ENCODE measurements at regions not wholly inside any gene's neighbourhood (a gene's known extent, or its start where the extent isn't known, plus 50 kb on each side); places are given as distances from the start of the nearest gene placed in this dataset.

DNA sequence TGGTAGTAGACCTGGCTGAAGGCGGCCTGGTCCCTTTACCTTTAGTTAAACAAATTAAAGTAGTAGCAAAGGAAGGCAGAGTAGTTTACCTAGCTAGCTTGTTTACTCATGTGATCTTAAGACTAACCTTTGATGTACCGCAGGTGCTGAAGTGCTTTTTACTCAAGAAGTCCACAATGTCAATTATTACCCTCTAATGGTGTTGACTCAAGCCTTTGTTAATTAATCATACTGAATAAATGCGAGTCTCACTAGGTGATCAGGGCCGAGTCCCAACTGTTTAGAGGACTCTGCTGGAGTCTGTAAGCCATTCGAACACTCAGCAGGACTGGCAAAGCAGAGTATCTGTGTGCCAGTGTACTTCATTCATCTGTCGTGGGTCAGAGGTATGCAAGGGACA, 381.1 kb upstream of the NCAM2 start:
- no peak overlapping the region for H3K4me2 ChIP-seq (ENCODE audit: low read length)
- no peak overlapping the region for H3K9ac ChIP-seq
- H3K27me3 ChIP-seq (ENCODE audit: control insufficient read depth, insufficient read depth, low read length) = no peaks in the 10 kb centered on the region
- no peaks in the 10 kb centered on the region for H3K4me1 ChIP-seq
- TF ChIP-seq, protein P1, sequence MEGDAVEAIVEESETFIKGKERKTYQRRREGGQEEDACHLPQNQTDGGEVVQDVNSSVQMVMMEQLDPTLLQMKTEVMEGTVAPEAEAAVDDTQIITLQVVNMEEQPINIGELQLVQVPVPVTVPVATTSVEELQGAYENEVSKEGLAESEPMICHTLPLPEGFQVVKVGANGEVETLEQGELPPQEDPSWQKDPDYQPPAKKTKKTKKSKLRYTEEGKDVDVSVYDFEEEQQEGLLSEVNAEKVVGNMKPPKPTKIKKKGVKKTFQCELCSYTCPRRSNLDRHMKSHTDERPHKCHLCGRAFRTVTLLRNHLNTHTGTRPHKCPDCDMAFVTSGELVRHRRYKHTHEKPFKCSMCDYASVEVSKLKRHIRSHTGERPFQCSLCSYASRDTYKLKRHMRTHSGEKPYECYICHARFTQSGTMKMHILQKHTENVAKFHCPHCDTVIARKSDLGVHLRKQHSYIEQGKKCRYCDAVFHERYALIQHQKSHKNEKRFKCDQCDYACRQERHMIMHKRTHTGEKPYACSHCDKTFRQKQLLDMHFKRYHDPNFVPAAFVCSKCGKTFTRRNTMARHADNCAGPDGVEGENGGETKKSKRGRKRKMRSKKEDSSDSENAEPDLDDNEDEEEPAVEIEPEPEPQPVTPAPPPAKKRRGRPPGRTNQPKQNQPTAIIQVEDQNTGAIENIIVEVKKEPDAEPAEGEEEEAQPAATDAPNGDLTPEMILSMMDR (IDR thresholded peaks at IDR 0.05) = no peak
- no peak overlapping the region for H2AFZ ChIP-seq
- H3K4me3 ChIP-seq (ENCODE audit: low read depth, low read length) = no peak overlapping the region
- H3K79me2 ChIP-seq = no peaks in the 10 kb centered on the region
- H3K36me3 ChIP-seq (ENCODE audit: control insufficient read depth, insufficient read depth, low read length) = no peaks in the 10 kb centered on the region
- no peaks in the 10 kb centered on the region for H3K9me3 ChIP-seq (ENCODE audit: control insufficient read depth, low read length)
- H3K27ac ChIP-seq = no peak overlapping the region

DNA sequence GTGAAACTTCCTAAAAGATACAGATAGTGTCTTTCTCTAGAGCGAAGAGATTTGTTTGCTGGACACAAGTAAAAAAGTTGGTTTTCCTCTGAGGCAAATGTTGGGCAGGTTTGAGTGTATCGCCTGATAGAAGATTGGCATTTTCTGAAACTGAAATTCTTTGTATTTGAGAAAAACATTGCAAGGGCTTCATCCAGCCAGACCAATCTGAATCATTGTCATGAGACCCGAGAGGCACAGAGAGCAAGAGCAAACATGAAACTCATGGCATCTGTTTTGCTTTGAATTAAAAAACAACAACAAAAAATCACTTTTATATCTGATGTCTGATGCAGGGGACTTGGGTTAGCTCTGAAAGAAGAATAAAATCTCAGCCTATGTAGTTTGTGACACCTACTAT, 379.3 kb upstream of the NCAM2 start:
- H3K4me3 ChIP-seq (ENCODE audit: low read depth, low read length) = no peak overlapping the region
- no peaks in the 10 kb centered on the region for H3K4me1 ChIP-seq
- H3K27ac ChIP-seq = no peak overlapping the region
- no peaks in the 10 kb centered on the region for H3K36me3 ChIP-seq (ENCODE audit: control insufficient read depth, insufficient read depth, low read length)
- H3K9ac ChIP-seq = no peak overlapping the region
- H3K4me2 ChIP-seq (ENCODE audit: low read length) = no peak overlapping the region
- no peak overlapping the region for H2AFZ ChIP-seq
- no peaks in the 10 kb centered on the region for H3K79me2 ChIP-seq
- H3K9me3 ChIP-seq (ENCODE audit: control insufficient read depth, low read length) = no peaks in the 10 kb centered on the region
- TF ChIP-seq, protein P1 (IDR thresholded peaks at IDR 0.05) = no peak
- no peaks in the 10 kb centered on the region for H3K27me3 ChIP-seq (ENCODE audit: control insufficient read depth, insufficient read depth, low read length)

DNA sequence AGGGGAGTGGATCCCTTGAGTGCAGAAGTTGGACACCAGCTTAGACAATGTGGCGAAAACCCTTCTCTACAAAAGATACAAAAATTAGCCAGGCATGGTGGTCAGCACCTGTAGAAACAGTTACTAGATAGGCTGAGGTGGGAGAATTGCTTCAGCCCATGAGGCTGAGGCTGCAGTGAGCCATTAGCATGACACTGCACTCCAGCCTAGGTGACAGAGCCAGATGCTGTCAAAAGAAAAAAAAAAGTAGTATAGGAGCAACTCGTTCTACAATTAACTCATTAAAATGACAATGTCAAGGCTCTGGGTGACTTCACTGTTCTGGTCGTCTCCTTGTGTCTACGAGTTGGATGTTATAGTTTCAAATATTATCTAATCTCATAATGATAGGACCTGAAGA, 370.6 kb upstream of the NCAM2 start:
- no peaks in the 10 kb centered on the region for H3K9me3 ChIP-seq (ENCODE audit: control insufficient read depth, low read length)
- H3K79me2 ChIP-seq = no peaks in the 10 kb centered on the region
- no peak overlapping the region for H3K9ac ChIP-seq
- no peak overlapping the region for H2AFZ ChIP-seq
- H3K4me1 ChIP-seq = no peaks in the 10 kb centered on the region
- no peak overlapping the region for H3K4me2 ChIP-seq (ENCODE audit: low read length)
- H3K27ac ChIP-seq = no peak overlapping the region
- no peaks in the 10 kb centered on the region for H3K27me3 ChIP-seq (ENCODE audit: control insufficient read depth, insufficient read depth, low read length)
- H3K36me3 ChIP-seq (ENCODE audit: control insufficient read depth, insufficient read depth, low read length) = no peaks in the 10 kb centered on the region
- no peak overlapping the region for H3K4me3 ChIP-seq (ENCODE audit: low read depth, low read length)
- TF ChIP-seq, protein P1 (IDR thresholded peaks at IDR 0.05) = no peak

DNA sequence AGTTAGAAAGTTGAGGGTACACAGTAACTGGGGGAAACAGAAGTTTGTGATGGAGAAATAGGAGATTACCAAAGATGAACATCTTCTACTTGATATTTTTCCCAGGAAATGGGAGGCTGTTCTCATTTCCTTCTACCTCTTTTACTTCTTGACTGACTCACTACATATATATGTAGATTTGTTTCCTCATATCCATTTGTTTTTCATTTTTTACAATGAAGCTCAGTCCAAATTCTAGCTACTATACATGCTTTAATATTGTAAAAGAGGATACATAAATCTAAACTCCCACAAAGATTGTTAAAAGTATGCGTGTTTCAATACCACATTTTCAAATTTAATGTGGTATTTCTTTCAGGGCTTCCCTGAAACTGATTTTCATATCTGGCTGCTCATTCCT, 366.6 kb upstream of the NCAM2 start:
- Histone ChIP-seq H3K79me2 (no peaks in the 10 kb centered on the region), H3K9ac (no peak overlapping the region), H3K36me3 (ENCODE audit: control insufficient read depth, insufficient read depth, low read length) (no peaks in the 10 kb centered on the region), H3K4me3 (ENCODE audit: low read depth, low read length) (no peak overlapping the region), H3K9me3 (ENCODE audit: control insufficient read depth, low read length) (no peaks in the 10 kb centered on the region), H3K27ac (no peak overlapping the region), H2AFZ (no peak overlapping the region), H3K27me3 (ENCODE audit: control insufficient read depth, insufficient read depth, low read length) (no peaks in the 10 kb centered on the region), H3K4me2 (ENCODE audit: low read length) (no peak overlapping the region), H3K4me1 (no peaks in the 10 kb centered on the region)
- TF ChIP-seq, protein P1 (IDR thresholded peaks at IDR 0.05) = no peak

DNA sequence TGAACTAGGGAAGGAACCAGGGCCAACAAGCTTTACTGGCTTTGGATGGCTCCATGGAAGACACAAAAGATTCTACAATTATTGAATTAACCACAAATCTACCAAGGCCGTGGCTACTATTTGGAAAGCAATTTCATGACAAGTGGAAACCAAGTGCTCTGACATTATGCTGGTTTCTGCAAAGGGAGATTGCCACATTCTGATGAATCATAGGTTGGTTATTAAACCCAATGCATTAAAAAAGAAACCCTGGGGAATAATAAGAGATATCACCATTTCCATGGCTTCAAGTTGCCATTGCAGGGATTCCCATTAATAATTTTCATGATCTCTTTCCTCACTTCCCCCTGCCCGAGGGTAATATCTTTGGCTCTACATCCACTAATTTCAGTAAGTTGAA, 359.2 kb upstream of the NCAM2 start:
- TF ChIP-seq, protein P1 (IDR thresholded peaks at IDR 0.05) = no peak
- no peaks in the 10 kb centered on the region for H3K4me1 ChIP-seq
- no peak overlapping the region for H3K4me3 ChIP-seq (ENCODE audit: low read depth, low read length)

More for the DNA sequence above, 359.2 kb upstream of the NCAM2 start:
- Histone ChIP-seq H3K4me2 (ENCODE audit: low read length) (no peak overlapping the region), H2AFZ (no peak overlapping the region), H3K79me2 (no peaks in the 10 kb centered on the region), H3K9ac (no peak overlapping the region), H3K27me3 (ENCODE audit: control insufficient read depth, insufficient read depth, low read length) (no peaks in the 10 kb centered on the region), H3K27ac (no peak overlapping the region), H3K36me3 (ENCODE audit: control insufficient read depth, insufficient read depth, low read length) (no peaks in the 10 kb centered on the region), H3K9me3 (ENCODE audit: control insufficient read depth, low read length) (no peaks in the 10 kb centered on the region)
